IMR-90 (cell line): ENCODE measurements at regions not wholly inside any gene's neighbourhood (a gene's known extent, or its start where the extent isn't known, plus 50 kb on each side); places are given as distances from the start of the nearest gene placed in this dataset.

Experiments used
- ATAC-seq: fragments of 200-7000 bp; cut with Tn5 transposase; 2 replicates; pipeline ENCODE4 v1.9.1; 2020; ENCODE audit warnings: low read depth, mild to moderate bottlenecking, moderate library complexity
- BruUV-seq: library from RNA; stranded (reverse); fragments of 400-500 nt; replicated peaks from 2 replicates; lab custom pipeline; 2021; lab: Mats Ljungman, UMichigan
- CTCF ChIA-PET: fragments of 300-600 bp; formaldehyde crosslinking; extraction: SDS; loops from one replicate; lab custom pipeline; 2021; ENCODE audit warnings: antibody characterized with exemption; lab: Yijun Ruan, JAX
- POLR2A ChIA-PET: fragments of 300-600 bp; sonication (Branson Sonifier 250); formaldehyde crosslinking; loops from one replicate; lab custom pipeline; 2022; ENCODE audit warnings: antibody characterized with exemption; ENCODE audit not compliant: unreplicated experiment; lab: Charles Lee
- DNase-seq: peaks from one replicate; pipeline ENCODE4 v3.0.0; 2013
- H2AFZ ChIP-seq: replicated peaks from 2 replicates; pipeline ENCODE3; 2013; ENCODE audit warnings: low read length, mild to moderate bottlenecking; ENCODE audit not compliant: poor library complexity
- H2AK5ac ChIP-seq: 2 replicates; pipeline ENCODE4 v1.6.1; 2013; ENCODE audit warnings: low read depth, low read length, inconsistent platforms
- H2AK9ac ChIP-seq: replicated peaks from 2 replicates; pipeline ENCODE3; 2013; ENCODE audit warnings: mild to moderate bottlenecking, low read depth, low read length, moderate library complexity; ENCODE audit not compliant: poor library complexity
- H2BK120ac ChIP-seq: 2 replicates; pipeline ENCODE4 v1.6.1; 2013; ENCODE audit warnings: low read depth, low read length, inconsistent platforms
- H2BK15ac ChIP-seq: 3 replicates; pipeline ENCODE4 v1.6.1; 2013; ENCODE audit warnings: low read depth, low read length, inconsistent platforms
- H2BK20ac ChIP-seq: 2 replicates; pipeline ENCODE4 v1.6.1; 2013; ENCODE audit warnings: low read depth, mild to moderate bottlenecking, inconsistent platforms, low read length, moderate library complexity
- H2BK5ac ChIP-seq: 2 replicates; pipeline ENCODE4 v1.6.1; 2013; ENCODE audit warnings: mild to moderate bottlenecking, low read depth, low read length, inconsistent platforms; ENCODE audit not compliant: poor library complexity, severe bottlenecking
- H3K14ac ChIP-seq: replicated peaks from 2 replicates; pipeline ENCODE4 v1.6.1; 2013; ENCODE audit warnings: low read depth, low read length, inconsistent platforms
- H3K18ac ChIP-seq: 2 replicates; pipeline ENCODE4 v1.6.1; 2013; ENCODE audit warnings: low read depth, low read length, control low read depth
- H3K23ac ChIP-seq: 2 replicates; pipeline ENCODE4 v1.6.1; 2013; ENCODE audit warnings: low read depth, low read length, inconsistent platforms
- H3K27ac ChIP-seq: 2 replicates; pipeline ENCODE4 v1.5.1; 2013; ENCODE audit warnings: mild to moderate bottlenecking, control low read depth, low read length; ENCODE audit not compliant: insufficient read depth
- H3K27me3 ChIP-seq: 2 replicates; pipeline ENCODE4 v1.6.1; 2013; ENCODE audit warnings: low read length; ENCODE audit not compliant: control insufficient read depth, insufficient read depth
- H3K36me3 ChIP-seq: 2 replicates; pipeline ENCODE4 v1.6.1; 2013; ENCODE audit warnings: low read length, mixed read lengths; ENCODE audit not compliant: control insufficient read depth, insufficient read depth
- H3K4ac ChIP-seq: 2 replicates; pipeline ENCODE4 v1.6.1; 2013; ENCODE audit warnings: low read depth, low read length, inconsistent platforms
- H3K4me1 ChIP-seq: 2 replicates; pipeline ENCODE4 v1.6.1; 2013; ENCODE audit warnings: low read length, mixed read lengths; ENCODE audit not compliant: control insufficient read depth, insufficient read depth
- H3K4me2 ChIP-seq: 2 replicates; pipeline ENCODE4 v1.6.1; 2013; ENCODE audit warnings: low read depth, mild to moderate bottlenecking, control low read depth, low read length, moderate library complexity
- H3K4me3 ChIP-seq: 2 replicates; pipeline ENCODE4 v1.5.1; 2013; ENCODE audit warnings: low read depth, mild to moderate bottlenecking, control low read depth, low read length, moderate library complexity; ENCODE audit not compliant: insufficient read depth
- H3K56ac ChIP-seq: 2 replicates; pipeline ENCODE4 v1.6.1; 2013; ENCODE audit warnings: low read length, inconsistent platforms; ENCODE audit not compliant: insufficient read depth; ENCODE audit errors: extremely low read depth
- H3K79me1 ChIP-seq, 2 experiments: 2 replicates each; pipeline ENCODE4 v1.6.1; 2013; ENCODE audit warnings: low read length in 2 of 2, inconsistent platforms in 1 of 2, low read depth in 1 of 2
- H3K9ac ChIP-seq: 2 replicates; pipeline ENCODE4 v1.6.1; 2013; ENCODE audit warnings: low read depth, low read length, control low read depth
- H3K9me1 ChIP-seq: 2 replicates; pipeline ENCODE4 v1.6.1; 2013; ENCODE audit warnings: low read length, inconsistent platforms; ENCODE audit not compliant: insufficient read depth
- H3K9me3 ChIP-seq: 2 replicates; pipeline ENCODE4 v1.6.1; 2013; ENCODE audit warnings: low read length; ENCODE audit not compliant: control insufficient read depth, insufficient read depth
- H4K20me1 ChIP-seq: 2 replicates; pipeline ENCODE4 v1.6.1; 2013; ENCODE audit warnings: low read length, inconsistent platforms; ENCODE audit not compliant: insufficient read depth
- H4K5ac ChIP-seq: 2 replicates; pipeline ENCODE4 v1.6.1; 2013; ENCODE audit warnings: mild to moderate bottlenecking, low read depth, low read length, control low read depth
- H4K8ac ChIP-seq, 2 experiments: 2 replicates each; pipeline ENCODE4 v1.6.1; 2013; ENCODE audit warnings: low read depth in 2 of 2, low read length in 2 of 2, control low read depth in 1 of 2, inconsistent platforms in 1 of 2
- H4K91ac ChIP-seq: 2 replicates; pipeline ENCODE4 v1.6.1; 2013; ENCODE audit warnings: low read depth, low read length, inconsistent platforms; ENCODE audit not compliant: insufficient read depth
- CEBPB ChIP-seq: IDR thresholded peaks from 2 replicates; pipeline ENCODE4 v1.6.1; 2012; ENCODE audit warnings: low read depth, low read length, improper control_type of control experiment
- CHD1 ChIP-seq: IDR thresholded peaks from 2 replicates; pipeline ENCODE4 v1.6.1; 2012; ENCODE audit warnings: low read depth, low read length, improper control_type of control experiment
- FOS ChIP-seq: fragments of 150-350 bp; IDR thresholded peaks from 2 replicates; pipeline ENCODE4 v1.6.1; 2016; ENCODE audit warnings: low read depth, low read length
- MAZ ChIP-seq: IDR thresholded peaks from 2 replicates; pipeline ENCODE4 v1.6.1; 2012; ENCODE audit warnings: low read depth, mild to moderate bottlenecking, low read length, improper control_type of control experiment, moderate library complexity, borderline replicate concordance
- MXI1 ChIP-seq: IDR thresholded peaks from 2 replicates; pipeline ENCODE4 v1.6.1; 2012; ENCODE audit warnings: low read depth, mild to moderate bottlenecking, low read length, moderate library complexity, borderline replicate concordance
- NFE2L2 ChIP-seq: fragments of 150-350 bp; IDR thresholded peaks from 2 replicates; pipeline ENCODE4 v1.6.1; 2016; ENCODE audit warnings: low read depth, mild to moderate bottlenecking, low read length
- POLR2A ChIP-seq: IDR thresholded peaks from 2 replicates; pipeline ENCODE4 v1.6.1; 2012; ENCODE audit warnings: mild to moderate bottlenecking, low read depth, low read length
- RAD21 ChIP-seq: IDR thresholded peaks from 2 replicates; pipeline ENCODE4 v1.6.1; 2012; ENCODE audit warnings: low read length, improper control_type of control experiment
- RFX5 ChIP-seq: IDR thresholded peaks from 2 replicates; pipeline ENCODE4 v1.8.0; 2012; ENCODE audit warnings: low read depth, mild to moderate bottlenecking, low read length, moderate library complexity
- SMC3 ChIP-seq: fragments of 150-350 bp; IDR thresholded peaks from 2 replicates; pipeline ENCODE4 v1.6.1; 2016; ENCODE audit warnings: low read depth, mild to moderate bottlenecking, antibody characterized with exemption, low read length, moderate library complexity
- WGBS, 2 experiments: methylation state at CpG; one replicate each; pipeline versions ENCODE4 v1.1.5 to v1.1.7; 2013; ENCODE audit warnings: missing lambda C conversion rate in 2 of 2; ENCODE audit not compliant: insufficient read length in 1 of 2; ENCODE audit errors: extremely low coverage in 2 of 2; 5-methylcytosine and 5-hydroxymethylcytosine counted together
- dilution Hi-C: fragments of 300-500 bp; cut with HindIII; formaldehyde crosslinking; loops from one replicate; pipeline ENCODE4 v1.14.3; 2018; ENCODE audit warnings: low sequenced_read_pairs; ENCODE audit not compliant: unreplicated experiment
- in situ Hi-C: fragments of 300-500 bp; cut with MboI; formaldehyde crosslinking; loops from 3 replicates; pipeline ENCODE4 v1.14.3; 2019; ENCODE audit warnings: low sequenced_read_pairs, inconsistent platforms, mixed read lengths
- intact Hi-C: fragments of 100-400 bp; cut with micrococcal nuclease; formaldehyde crosslinking; loops from 2 replicates; pipeline ENCODE4 v1.10.0; 2022
- TF ChIP-seq, protein P1 (sequence below): fragments of 150-350 bp; IDR thresholded peaks from 2 replicates; pipeline ENCODE4 v1.6.1; 2016; ENCODE audit warnings: low read depth, mild to moderate bottlenecking, low read length, moderate library complexity, borderline replicate concordance

DNA sequence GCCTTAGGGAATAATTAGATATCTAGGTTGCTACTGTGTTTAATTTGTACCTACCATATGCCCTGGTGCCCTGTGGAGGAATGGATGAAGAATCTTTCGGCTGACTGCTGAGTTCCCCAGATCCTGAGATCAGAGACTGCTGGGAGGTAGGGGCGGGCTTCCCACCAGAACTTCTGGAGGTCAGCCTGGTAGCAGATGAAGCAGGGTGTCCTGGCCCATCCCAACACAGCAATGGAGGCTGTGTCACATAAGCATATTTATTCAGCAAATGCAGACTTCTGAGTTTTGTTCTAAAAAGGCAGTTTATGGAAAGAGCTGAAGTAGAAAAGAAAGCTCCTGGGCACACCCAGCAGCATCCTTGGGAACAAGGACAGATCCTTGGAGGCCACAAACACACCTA, 74.0 kb downstream of the KRTAP19-8 start:
- H2BK5ac ChIP-seq = no peak overlapping the region
- H2AK5ac ChIP-seq = no peak overlapping the region
- no peaks in the 10 kb centered on the region for H3K36me3 ChIP-seq
- H4K20me1 ChIP-seq = no peaks in the 10 kb centered on the region
- H3K4me1 ChIP-seq = no peaks in the 10 kb centered on the region
- no peak overlapping the region for H4K5ac ChIP-seq
- no peak overlapping the region for H3K14ac ChIP-seq
- no peak overlapping the region for H3K4ac ChIP-seq
- peaks cover 11% of the 10 kb centered on the region for H3K9me3 ChIP-seq
- DNase-seq (no peak), ATAC-seq (no peak)
- H3K23ac ChIP-seq = no peak overlapping the region
- H2BK15ac ChIP-seq = no peak overlapping the region
- BruUV-seq = no TSS peak
- H2BK20ac ChIP-seq = no peak overlapping the region
- intact Hi-C loops (no loop called here), dilution Hi-C loops (no loop called here), in situ Hi-C loops (no loop called here)
- H3K79me1 ChIP-seq = no peaks in the 10 kb centered on the region
- WGBS, 2 experiments = no CpG with 5 or more reads among the region's 2 CpGs
- no peak overlapping the region for H2AFZ ChIP-seq
- no peak overlapping the region for H3K27ac ChIP-seq
- H3K4me2 ChIP-seq = no peak overlapping the region
- no peaks in the 10 kb centered on the region for H3K9me1 ChIP-seq
- H4K8ac ChIP-seq = no peak overlapping the region
- no peak overlapping the region for H3K56ac ChIP-seq
- H3K18ac ChIP-seq = no peak overlapping the region
- H2BK120ac ChIP-seq = no peak overlapping the region
- H3K27me3 ChIP-seq = no peaks in the 10 kb centered on the region
- no peak overlapping the region for H4K91ac ChIP-seq
- ChIA-PET CTCF (no interaction called here), POLR2A (interaction anchor here (0.6 kb wide), 1 partner anchor 13 kb away, joined by 3 read pairs; no protein-coding TSS in a partner anchor)
- no peak overlapping the region for H3K4me3 ChIP-seq
- H2AK9ac ChIP-seq = no peak overlapping the region
- no peak overlapping the region for H3K9ac ChIP-seq
- TF ChIP-seq RFX5 (no peak), RAD21 (no peak), CEBPB (no peak), CHD1 (no peak), MAZ (no peak), SMC3 (no peak), FOS (no peak), NFE2L2 (no peak), MXI1 (no peak), POLR2A (no peak)
- TF ChIP-seq, protein P1, sequence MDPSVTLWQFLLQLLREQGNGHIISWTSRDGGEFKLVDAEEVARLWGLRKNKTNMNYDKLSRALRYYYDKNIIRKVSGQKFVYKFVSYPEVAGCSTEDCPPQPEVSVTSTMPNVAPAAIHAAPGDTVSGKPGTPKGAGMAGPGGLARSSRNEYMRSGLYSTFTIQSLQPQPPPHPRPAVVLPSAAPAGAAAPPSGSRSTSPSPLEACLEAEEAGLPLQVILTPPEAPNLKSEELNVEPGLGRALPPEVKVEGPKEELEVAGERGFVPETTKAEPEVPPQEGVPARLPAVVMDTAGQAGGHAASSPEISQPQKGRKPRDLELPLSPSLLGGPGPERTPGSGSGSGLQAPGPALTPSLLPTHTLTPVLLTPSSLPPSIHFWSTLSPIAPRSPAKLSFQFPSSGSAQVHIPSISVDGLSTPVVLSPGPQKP = no peak
